GM12878 (cell line): ENCODE measurements at regions not wholly inside any gene's neighbourhood (a gene's known extent, or its start where the extent isn't known, plus 50 kb on each side); places are given as distances from the start of the nearest gene placed in this dataset.

Experiments
- MXI1 ChIP-seq: fragments of 150-350 bp; IDR thresholded peaks from 2 replicates; pipeline ENCODE4 v1.6.1; 2011; ENCODE audit warnings: low read depth, mild to moderate bottlenecking, inconsistent platforms, low read length, improper control_type of control experiment
- RAD21 ChIP-seq: IDR thresholded peaks from 2 replicates; pipeline ENCODE4 v1.6.1; 2011; ENCODE audit warnings: mild to moderate bottlenecking, low read depth, low read length, moderate library complexity; ENCODE audit not compliant: insufficient read depth
- RBBP5 ChIP-seq: fragments of 200-600 bp; sonication (generic); conservative IDR thresholded peaks from 2 replicates; pipeline ENCODE4 v1.6.1; 2016
- SIX5 ChIP-seq: IDR thresholded peaks from 2 replicates; pipeline ENCODE4 v1.6.1; 2011; ENCODE audit warnings: mild to moderate bottlenecking, low read depth, low read length, moderate library complexity; ENCODE audit not compliant: severe bottlenecking
- SMC3 ChIP-seq: IDR thresholded peaks from 2 replicates; pipeline ENCODE4 v1.6.1; 2011; ENCODE audit warnings: low read length, improper control_type of control experiment, borderline replicate concordance
- ZBTB40 ChIP-seq: fragments of 450-650 bp; IDR thresholded peaks from 2 replicates; pipeline ENCODE4 v1.6.1; 2016; ENCODE audit warnings: mild to moderate bottlenecking, moderate library complexity, borderline replicate concordance

DNA sequence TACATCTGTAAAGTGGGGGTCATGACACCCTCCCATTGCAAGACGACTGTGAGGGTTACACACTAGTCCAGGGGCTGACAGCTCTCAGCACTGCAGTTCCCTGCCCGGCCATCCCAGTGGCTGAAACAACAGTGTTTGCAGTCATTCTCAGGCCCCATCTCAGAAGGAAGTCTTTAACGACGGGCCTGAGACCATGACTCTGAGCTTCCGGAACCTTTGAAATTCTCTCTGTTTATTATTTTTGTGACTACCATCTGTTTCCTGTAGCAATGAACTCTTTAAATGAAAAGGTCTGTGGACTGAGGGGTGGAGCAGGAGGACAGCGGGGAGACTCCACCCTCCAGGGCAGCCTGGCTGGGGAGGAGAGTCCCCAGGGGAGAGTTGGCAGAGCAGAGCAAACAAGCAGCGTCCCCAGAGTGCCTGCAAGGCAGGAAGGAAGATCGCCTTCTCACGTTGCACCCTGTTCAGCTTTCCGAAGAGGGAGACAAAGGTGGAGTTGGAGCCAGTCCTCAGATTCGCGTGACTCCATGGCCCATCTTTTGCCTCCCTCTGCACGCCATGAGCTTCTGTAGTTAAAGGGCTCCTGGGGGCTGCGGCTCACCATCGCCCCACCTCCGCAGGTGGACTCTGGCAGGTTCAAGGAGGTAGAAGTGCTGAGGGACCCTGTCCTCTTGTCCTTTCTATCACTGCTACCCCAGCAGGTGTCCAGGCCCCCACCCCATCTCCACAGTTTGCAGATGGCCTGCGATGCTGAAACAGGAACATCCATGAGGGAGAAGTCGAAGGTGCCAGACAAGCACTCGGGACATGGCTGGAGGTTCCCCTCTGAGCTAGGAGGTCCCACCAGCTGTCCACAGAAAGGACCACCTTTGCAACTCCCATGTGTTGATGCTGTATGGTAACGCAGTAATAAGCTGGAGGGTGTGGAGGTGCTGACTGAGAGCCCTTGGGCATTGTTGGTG, 525.8 kb upstream of the PROK2 start (continued):
- TF ChIP-seq ZBTB40 (no peak), SMC3 (0 out of 2 replicates have a peak, but pooled peaks have one; percentile 14), RAD21 (peak; percentile 3; the same call in 1 of the 2 replicates), SIX5 (no peak), RBBP5 (no peak), MXI1 (peak; percentile 44; the same call in 1 of the 2 replicates)
- TF ChIP-seq, all 136 proteins: peak for 21
